HG03565 (cell line): ENCODE measurements at regions not wholly inside any gene's neighbourhood (a gene's known extent, or its start where the extent isn't known, plus 50 kb on each side); places are given as distances from the start of the nearest gene placed in this dataset.

Source experiments
- ATAC-seq: cut with Tn5 transposase; IDR thresholded peaks from one replicate; pipeline ENCODE4 v1.9.1; 2021; ENCODE audit warnings: mild to moderate bottlenecking, moderate library complexity; ENCODE audit not compliant: unreplicated experiment

DNA sequence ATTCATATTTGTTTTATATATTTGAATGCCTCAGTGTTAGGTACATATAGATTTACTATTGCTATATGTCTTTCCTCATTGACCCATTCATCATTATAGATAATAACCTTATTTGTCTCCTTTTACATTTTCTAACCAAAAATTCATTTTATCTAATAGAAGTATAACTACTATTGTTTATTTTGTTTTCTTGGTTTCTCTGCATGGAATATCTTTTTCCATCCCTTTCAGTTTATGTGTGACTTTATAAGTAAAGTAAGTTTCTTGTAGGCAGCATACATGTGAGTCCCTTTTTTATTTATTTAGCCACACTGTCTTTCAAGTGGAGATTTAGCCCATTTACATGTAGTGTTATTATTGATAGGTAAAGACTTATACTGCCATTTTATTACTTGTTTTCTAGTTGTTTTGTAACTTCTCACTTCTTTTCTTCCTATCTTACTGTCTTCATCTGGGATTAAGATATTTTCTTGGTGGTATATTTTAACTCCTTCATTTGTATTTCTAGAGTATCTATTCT is 572.0 kb upstream of the MAN1A1 start:
- ATAC-seq, result no peak

DNA sequence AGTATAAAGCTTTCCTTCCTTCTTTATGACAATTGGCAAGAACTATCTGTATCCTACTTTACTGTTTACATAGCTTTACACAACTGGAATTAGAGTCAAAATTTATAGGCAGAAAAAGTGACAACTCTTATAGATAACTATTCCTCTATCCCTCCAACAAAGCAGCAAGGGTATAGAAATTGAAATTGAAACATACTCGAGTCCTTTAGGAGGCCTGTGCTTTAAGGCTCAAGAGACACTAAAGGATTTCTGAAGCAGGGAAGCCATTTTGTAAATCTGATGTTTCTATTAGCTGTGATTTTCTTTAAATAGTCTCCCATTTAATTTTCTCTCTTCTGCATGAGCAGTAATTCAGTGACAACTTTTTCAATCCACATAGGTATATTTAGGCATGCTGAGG is 567.6 kb upstream of the MAN1A1 start:
- ATAC-seq, result no peak

DNA sequence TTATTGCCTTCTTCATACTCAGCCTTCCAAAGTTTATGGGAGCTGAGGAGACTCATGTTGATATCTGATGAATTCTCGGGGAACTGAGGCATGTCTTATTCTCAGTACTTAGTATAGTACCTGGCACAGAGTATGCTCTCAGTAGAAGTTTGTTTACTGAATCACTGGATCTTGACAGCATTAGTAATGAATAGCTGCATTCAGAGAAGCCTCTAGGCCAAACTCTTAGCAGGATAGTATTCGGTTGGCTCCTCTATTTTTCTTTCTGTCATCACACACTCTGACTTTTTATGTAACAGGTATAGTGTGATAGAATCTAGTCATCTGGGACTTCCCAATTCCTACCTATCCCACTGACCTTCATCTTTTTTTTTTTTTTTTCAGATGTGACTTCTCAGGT is 566.4 kb upstream of the MAN1A1 start:
- no peak for ATAC-seq

DNA sequence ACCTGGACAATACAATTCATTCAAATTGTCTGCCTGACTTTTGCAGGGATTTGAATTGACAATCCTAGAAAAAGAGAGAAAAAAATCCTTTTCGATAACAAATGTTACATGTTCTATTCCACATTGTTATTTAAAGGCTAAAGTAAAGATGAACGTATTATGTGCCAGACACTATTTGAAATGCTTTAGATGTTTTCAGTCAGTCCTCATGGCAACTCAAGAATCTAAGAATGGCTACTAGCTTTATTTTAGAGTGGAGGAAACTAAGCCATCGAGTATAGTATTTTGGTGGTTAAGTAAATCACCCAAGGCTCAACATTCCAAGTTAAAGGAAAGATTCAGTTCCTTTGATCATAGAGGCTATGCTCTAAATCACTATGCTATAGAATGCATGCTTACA is 558.6 kb upstream of the MAN1A1 start:
- no peak for ATAC-seq

DNA sequence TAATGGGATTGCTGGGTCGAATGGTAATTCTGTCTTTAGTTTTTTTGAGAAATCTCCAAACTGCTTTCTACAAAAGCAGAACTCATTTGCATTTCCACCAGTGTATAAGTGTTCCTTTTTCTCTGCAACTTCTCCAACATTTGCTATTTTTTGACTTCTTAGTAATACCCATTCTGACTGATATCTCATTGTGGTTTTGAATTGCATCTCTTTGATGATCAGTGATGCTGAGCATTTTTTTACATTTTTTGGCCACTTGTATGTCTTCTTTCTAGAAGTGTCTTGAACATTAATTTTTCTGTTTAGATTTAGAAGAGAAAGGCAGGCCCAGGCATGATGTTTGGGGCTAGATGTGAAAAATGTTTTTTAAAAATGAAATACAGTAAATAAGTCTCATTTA is 553.1 kb upstream of the MAN1A1 start:
- ATAC-seq, result peak; percentile 61

DNA sequence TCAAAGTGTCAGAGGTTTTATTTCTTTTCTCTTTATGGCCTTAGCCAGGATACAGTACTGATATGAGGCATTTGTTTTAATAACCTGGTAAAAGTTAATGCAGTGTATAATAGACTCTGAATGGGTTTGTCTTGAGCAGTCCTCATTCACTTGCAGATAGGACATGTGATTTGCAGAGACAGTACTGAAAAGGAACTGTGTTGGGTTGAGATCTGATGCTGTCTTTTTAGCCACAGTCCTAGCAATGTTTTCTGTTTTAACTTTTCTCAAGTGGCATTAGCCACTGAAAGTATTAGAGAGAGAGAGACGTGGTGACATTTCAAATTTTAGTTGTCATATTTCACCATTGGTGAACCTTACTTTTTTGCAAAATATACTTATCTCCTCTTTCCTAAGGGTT is 547.2 kb upstream of the MAN1A1 start:
- ATAC-seq, result peak; percentile 35

DNA sequence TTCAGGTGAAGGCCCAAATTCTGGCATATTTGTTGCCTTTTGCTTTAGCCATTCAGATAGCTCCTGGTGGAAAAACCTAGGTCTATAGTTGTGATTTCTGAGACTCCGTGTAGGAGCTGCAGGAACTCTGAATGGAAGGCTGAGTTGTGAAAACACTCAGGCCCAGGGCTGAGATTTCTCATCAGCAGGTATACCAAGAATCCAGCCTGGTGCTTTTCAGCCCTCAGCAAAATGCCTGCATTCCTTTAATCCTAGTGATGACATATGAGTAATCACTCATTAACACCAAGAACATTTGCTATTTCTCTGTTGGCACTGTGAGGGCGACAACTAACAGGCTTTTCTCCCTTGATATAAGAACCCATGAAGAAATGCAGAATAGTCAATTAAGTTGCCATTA is 546.1 kb upstream of the MAN1A1 start:
- ATAC-seq, result no peak

DNA sequence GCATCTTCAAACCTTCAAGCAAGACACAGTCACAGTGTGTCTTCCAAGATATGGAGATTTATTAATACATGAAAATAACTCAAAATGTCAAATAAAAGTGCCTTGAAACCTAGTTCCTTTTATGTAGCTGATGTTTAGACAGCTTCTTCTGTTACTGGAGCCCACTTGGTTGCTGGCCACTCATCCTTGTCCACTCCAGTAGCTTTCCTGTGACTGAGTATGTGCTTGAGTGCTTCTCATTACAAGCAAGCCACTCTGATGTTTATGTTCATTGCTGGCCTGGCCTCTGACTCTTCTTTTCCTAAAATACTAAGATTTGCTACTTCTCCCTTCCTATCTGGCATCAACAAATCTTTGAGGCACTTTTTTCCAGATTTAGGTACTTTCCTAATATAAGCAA is 545.2 kb upstream of the MAN1A1 start:
- no peak for ATAC-seq

DNA sequence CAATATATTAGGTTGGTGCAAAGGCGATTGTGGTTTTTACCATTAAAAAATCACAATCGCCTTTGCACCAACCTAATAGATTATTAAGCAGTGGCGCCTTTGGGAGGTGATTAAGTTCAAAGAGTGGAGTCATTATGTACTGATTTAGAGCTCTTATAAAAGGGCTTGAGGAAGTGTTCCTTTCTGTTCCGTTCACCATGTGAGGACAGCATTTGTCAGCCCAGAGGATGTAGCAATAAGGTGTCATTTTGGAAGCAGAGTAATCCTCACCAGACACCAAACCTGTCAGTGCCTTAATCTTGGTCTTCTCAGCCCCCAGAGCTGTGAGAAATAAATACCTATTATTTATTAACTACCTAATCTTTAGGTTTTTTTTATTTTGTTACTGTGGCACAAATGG is 542.1 kb upstream of the MAN1A1 start:
- no peak for ATAC-seq

DNA sequence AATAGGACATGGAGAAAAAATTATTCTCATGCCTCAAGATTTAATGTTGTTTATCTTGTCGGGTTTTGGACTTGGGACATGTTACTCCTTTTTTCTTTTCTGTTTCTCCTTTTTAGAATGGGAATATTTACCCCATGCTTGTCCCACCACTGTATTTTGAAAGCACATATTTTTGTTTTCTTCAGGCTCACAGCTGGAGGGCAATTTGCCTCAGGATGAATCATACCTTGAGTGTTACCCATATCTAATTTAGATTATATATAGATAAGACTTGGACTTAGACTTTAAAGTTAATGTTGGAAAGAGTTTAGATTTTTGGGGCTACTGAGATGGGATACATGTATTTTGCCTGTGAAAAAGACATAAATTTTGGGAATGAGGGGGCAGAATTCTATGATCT is 541.6 kb upstream of the MAN1A1 start:
- ATAC-seq, result no peak

DNA sequence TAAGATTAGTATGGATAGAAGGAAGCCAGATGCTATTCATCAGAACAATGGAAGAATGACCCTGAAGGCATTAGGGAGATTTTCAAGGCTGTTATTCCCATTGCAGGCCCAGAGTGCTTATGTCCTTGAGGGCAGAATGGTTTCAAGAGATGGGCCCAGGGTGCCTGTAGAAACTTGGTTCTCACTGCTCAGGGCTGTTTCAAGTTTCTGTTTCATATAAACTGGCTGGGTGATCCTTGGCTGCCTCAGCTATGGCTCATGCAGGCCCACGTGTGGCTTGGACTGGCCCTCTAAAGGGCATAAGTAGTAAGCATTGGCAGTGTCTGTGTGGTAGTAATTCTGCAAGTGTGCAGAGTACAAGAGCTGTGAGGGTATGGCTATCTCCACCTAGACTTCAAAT is 540.9 kb upstream of the MAN1A1 start:
- no peak for ATAC-seq

DNA sequence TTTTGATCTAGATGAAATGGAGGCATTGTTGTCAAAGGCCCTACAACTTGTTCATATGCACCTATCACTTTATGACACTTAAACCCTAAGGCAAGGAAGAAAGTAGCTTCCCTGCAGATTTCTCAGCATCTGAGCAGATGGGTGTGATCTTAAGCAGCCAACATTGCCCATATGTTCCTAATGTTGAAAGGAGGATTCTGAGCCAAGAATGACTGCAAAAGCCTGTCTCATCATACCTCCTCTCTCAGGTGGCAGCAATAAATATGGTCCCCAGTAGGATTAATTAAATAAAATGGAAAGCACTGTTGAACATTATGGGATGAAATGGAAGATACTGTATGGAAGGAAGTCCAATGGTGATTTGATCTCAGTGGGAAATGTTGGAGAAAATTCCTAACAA is 538.1 kb upstream of the MAN1A1 start:
- ATAC-seq, result no peak

DNA sequence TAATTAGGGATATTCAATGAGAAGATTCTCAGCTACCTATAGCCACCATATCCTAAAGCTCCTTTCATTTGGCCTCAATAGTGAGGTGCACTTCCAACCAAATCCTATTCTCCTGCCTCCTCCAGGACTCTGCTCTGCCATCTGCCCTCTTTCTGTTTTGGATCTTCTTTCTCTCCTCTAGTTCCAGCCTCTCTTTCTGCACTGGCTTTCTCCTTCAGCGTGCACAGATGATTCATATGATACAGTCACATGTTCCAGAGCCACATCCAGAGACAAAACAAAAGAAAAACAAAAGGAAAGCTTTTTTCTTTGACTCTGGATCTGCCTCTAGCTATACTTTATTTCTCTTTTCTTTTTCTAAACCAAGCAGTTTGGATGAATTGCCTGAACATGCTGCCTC is 531.9 kb upstream of the MAN1A1 start:
- no peak for ATAC-seq

DNA sequence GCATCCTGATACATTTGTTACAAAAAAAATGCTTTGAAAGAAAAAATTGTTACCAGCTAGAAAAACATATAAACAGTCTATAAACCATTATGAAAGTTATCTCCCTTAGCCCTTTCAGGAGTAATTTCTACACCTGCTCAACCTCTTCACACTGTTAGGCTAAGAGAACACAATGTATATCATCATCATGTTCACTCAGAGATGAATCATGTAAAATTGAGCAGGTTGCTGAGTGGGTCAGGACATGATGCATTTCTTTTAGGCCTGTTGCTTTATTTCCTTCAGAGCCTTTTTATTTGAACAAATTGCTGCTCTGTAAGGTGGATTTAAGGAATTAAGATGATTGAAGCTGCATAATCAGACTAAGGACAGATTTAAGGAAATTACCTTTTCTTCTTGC is 531.3 kb upstream of the MAN1A1 start:
- no peak for ATAC-seq

DNA sequence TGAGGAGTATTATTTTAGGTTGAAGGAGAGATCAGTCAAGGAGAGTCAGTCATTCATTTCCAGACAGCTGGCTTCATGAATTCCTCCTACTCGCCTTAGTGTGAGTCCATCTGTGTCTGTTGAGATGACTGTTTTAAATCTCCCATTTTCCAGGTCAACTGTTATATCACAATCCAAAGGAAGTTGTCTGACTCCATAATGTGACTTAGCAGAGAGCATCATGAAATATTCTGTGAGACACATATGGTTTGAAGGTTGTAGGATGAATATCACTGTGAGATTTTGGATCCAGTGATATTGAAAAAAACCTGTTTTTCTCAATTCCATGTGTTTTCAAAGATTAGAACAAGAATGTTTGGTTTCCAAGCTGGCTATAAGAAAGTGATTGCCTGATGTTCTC is 530.2 kb upstream of the MAN1A1 start:
- no peak for ATAC-seq

DNA sequence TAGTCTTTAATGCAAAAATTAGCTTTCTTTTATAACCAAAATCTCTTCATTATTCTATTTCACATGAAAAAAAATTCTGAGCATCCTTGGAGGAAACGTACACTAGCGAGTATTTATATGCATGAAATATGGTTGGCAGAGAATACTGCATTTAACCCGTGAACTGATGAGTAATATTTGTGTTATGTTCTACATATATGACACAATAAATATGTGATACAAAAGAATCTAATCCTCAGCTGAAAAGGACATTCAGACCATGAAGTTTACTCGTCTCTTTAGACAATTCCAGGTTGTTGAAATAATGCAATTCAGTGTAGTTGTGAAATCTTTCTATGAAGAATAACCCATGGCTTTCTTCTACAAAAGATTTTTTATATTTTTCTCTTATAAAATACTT is 524.8 kb upstream of the MAN1A1 start:
- ATAC-seq, result no peak

DNA sequence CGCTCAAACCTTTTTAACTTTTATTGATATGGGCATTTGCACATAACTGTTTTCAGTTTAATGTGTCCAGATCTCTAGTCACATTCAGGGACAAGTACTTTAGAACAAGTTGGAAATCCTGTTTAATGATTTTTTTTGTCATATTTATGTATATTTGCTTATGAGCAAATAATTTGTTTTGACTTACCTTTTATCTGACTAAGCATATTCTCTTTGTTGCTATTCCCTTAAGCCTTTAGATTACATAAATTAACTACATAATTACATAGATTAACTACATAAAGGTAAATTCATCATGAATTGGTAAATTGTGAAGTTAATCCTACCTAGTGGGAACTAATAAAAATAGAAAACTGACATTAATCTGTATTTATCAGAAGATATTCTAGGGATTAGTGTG is 523.5 kb upstream of the MAN1A1 start:
- no peak for ATAC-seq

DNA sequence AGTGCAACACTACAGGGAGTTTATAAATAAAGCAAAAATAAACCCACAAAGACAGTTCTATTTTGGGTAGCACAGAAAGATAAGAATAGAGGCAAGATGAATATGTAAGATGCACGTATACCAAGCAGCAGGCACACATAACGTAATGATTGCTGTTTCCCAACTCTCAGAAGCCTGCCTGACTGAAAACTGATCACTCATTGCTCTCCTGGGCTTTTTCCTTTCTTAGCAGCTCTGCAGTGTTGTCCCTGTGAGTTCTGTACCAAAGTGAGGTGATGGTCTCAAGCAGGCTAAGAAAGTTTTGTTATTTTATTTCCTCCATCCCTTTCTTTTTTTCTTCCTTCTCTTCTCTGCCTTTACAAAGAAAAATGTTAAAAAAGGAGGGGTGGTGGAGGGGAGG is 522.0 kb upstream of the MAN1A1 start:
- ATAC-seq, result no peak

DNA sequence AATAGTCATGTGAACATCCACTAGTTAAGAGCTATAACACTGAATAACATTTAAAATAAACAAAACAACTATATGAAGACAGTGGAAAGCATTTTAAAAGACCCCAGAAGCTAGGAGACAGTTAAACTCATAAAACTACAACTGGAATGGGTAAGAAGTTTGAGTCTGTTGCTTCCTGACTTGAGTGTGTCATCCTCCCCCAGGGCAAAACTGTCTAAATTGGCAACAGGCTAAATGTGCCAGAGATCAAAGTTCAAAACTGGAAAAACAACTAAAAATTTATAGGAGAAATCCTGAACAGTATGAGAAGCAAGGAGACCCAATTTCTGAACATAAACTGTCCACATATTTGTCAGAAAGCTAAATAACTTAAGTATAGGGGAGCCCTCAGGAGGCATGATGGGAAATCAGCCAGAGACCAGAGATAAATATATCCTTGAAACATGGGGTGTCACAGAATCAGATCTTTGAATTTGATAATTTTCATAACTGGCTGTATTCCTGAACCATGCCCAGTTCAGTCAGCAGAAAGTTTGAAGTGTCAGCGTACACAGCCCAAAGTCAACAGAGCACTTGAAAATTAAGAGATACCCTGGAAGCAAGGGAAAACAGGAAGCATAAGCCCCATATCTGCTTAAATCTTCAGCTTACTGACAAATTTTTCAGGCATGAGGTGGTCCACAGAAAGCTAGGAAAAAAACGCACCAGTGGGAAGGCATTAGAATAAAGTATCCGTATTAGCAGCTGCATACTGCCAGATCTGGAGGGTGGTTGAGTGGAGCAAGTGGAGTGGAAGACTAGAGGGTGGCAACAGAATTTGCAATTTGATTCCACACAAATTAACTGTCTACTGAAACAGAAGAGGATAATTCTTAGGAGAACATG is 516.1 kb upstream of the MAN1A1 start:
- ATAC-seq, result no peak

DNA sequence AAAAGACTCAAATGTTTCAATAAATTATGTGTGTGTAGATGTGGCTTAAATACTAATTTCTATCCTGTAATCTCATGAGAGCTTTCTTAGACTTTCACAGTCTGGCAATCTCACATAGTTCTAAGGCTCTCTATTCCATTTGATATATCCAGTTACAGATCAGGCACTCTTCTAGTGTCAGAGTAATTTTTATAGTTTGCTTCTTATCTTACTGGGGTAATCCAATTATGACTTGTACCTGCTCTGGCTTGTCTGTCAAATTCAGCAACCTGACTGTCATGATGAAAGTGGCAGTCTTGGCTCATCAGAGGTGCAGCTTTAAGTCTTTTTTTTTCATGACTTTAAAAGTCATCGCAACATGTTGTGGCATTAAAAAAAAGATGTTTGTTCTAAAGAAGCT is 513.2 kb upstream of the MAN1A1 start:
- ATAC-seq, result no peak

DNA sequence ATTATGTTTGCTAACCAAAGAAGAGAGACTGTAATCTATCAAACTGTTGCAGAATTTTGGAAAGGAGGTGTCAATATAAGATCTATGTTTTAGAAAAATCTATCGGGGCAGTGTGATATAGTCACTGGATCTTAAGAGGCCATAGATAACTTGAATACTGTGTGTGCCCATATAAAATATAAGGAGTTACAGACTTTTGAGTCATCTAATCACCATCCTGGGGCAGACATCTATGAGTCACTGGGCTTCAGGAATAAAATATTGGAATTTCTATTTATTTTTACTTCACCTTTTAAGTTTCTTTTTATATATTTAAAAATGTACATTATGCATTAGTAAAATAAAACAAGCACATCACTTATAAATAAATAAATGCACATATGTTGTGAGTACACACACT is 509.3 kb upstream of the MAN1A1 start:
- no peak for ATAC-seq

DNA sequence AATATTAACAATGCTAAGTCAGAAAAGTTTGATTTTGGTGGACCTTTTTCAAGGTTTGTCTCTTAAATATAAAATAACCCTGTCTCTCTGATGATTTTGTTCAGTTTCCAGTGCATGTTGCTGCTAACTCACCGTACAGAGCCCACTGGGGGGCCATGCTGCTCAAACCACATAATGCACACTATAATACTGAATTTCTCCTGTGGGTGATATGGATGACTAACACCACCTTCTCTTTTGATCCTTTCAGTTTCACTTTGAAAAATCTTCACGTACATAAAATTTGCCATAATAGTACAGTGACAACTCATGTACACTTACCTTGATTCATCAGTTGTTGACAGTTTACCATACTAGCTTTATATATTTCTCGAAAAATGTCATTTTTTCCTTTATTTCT is 506.6 kb upstream of the MAN1A1 start:
- ATAC-seq, result peak; percentile 73

DNA sequence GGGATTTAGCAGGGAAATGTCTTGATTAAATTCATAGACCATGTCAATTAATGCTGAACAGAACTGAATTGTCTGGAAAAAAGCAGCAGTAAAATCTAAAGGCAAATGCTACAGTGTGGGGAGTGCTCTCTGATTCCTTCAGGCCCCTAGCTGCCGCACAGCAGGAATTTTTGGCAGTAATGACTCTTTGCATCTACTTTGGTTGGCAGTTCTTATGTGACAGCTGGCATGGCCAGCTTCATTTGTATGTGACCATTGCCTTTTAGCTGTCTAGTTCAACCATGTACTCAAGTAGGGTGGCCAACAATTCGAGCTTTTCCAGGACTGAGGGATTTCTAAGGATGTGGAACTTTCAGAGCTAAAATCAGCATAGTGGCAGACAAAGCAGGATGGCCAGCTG is 499.1 kb upstream of the MAN1A1 start:
- ATAC-seq, result no peak
